HCT116 (cell line): ENCODE measurements at regions not wholly inside any gene's neighbourhood (a gene's known extent, or its start where the extent isn't known, plus 50 kb on each side); places are given as distances from the start of the nearest gene placed in this dataset.

Experiments
- ATAC-seq: fragments of 200-7000 bp; cut with Tn5 transposase; 2 replicates; pipeline ENCODE4 v1.9.1; 2020; ENCODE audit warnings: mild to moderate bottlenecking, moderate library complexity
- BruUV-seq: library from RNA; stranded (reverse); fragments of 400-500 nt; replicated peaks from 2 replicates; lab custom pipeline; 2021; lab: Mats Ljungman, UMichigan
- CTCF ChIA-PET: fragments of 300-600 bp; sonication (Branson Sonifier 250); formaldehyde crosslinking; loops from one replicate; lab custom pipeline; 2021; ENCODE audit warnings: antibody characterized with exemption; lab: Charles Lee
- POLR2A ChIA-PET: fragments of 300-600, 350-600 bp; sonication (Branson Sonifier 250); formaldehyde crosslinking; loops from one replicate; lab custom pipeline; 2021; ENCODE audit warnings: antibody characterized with exemption; lab: Charles Lee
- RAD21 ChIA-PET, 2 experiments: fragments of 300-600 bp; sonication (Branson Sonifier 250); formaldehyde crosslinking; loops; one replicate each; lab custom pipeline; 2023; ENCODE audit warnings: low total read pairs in 2 of 2; ENCODE audit not compliant: uncharacterized antibody in 2 of 2, unreplicated experiment in 2 of 2, low non-redundant PET in 1 of 2; lab: Charles Lee
- DNase-seq: peaks from one replicate; pipeline ENCODE4 v3.0.0-alpha.2; 2010; ENCODE audit warnings: low read depth, low spot score
- H2AFZ ChIP-seq: fragments of 200-600 bp; shearing (Covaris generic), sonication (generic); 2 replicates; pipeline ENCODE4 v1.6.1; 2017; ENCODE audit warnings: low read depth, mixed run types, mixed read lengths, antibody characterized with exemption, low read length; ENCODE audit not compliant: poor library complexity, severe bottlenecking
- H3K27ac ChIP-seq: 2 replicates; pipeline ENCODE4 v1.5.1; 2012; ENCODE audit warnings: low read depth, low read length
- H3K27me3 ChIP-seq: fragments of 200-600 bp; sonication (generic); 2 replicates; pipeline ENCODE4 v1.6.1; 2016; ENCODE audit warnings: mixed run types, low read length, mixed read lengths; ENCODE audit not compliant: insufficient read depth
- H3K36me3 ChIP-seq, 2 experiments: fragments of 200-500 bp in 1 of 2; fragments of 200-600 bp in 1 of 2; sonication (Bioruptor generic) in 1 of 2; sonication (generic) in 1 of 2; 2 replicates each; pipeline versions ENCODE4 v1.5.1 to v1.6.1; 2014 to 2016; ENCODE audit warnings: low read length in 2 of 2, inconsistent platforms in 1 of 2, mixed read lengths in 1 of 2, mixed run types in 1 of 2; ENCODE audit not compliant: insufficient read depth in 2 of 2, control insufficient read depth in 1 of 2
- H3K4me1 ChIP-seq, 2 experiments: fragments of 200-600 bp in 1 of 2; sonication (generic) in 1 of 2; 2 replicates each; pipeline versions ENCODE4 v1.5.1 to v1.6.1; 2012 to 2017; ENCODE audit warnings: low read length in 2 of 2, inconsistent platforms in 1 of 2, mild to moderate bottlenecking in 1 of 2, mixed read lengths in 1 of 2, mixed run types in 1 of 2, moderate library complexity in 1 of 2; ENCODE audit not compliant: insufficient read depth in 2 of 2, control insufficient read depth in 1 of 2
- H3K4me2 ChIP-seq: fragments of 200-600 bp; sonication (generic); 2 replicates; pipeline ENCODE4 v1.6.1; 2017; ENCODE audit warnings: mixed run types, low read length, mixed read lengths
- H3K4me3 ChIP-seq, 2 experiments: fragments of 200-600 bp in 1 of 2; sonication (generic) in 1 of 2; replicated peaks in 1 of 2; 2 replicates each; pipeline ENCODE4 v1.5.1; 2011 to 2016; ENCODE audit warnings: low read length in 2 of 2, control low read depth in 1 of 2, low read depth in 1 of 2, mild to moderate bottlenecking in 1 of 2, mixed read lengths in 1 of 2, mixed run types in 1 of 2
- H3K79me2 ChIP-seq: fragments of 200-600 bp; sonication (generic); 2 replicates; pipeline ENCODE4 v1.6.1; 2017; ENCODE audit warnings: mild to moderate bottlenecking, mixed run types, low read length, moderate library complexity, mixed read lengths; ENCODE audit not compliant: insufficient read depth
- H3K9ac ChIP-seq: fragments of 200-600 bp; sonication (generic); 2 replicates; pipeline ENCODE4 v1.6.1; 2016; ENCODE audit warnings: low read length, mixed read lengths
- H3K9me2 ChIP-seq: fragments of 200-600 bp; sonication (generic), shearing (Covaris generic); 2 replicates; pipeline ENCODE4 v1.6.1; 2017; ENCODE audit warnings: mixed run types, mild to moderate bottlenecking, moderate library complexity; ENCODE audit not compliant: insufficient read depth
- H3K9me3 ChIP-seq, 2 experiments: fragments of 200-500 bp in 1 of 2; fragments of 200-600 bp in 1 of 2; sonication (Bioruptor generic) in 1 of 2; sonication (generic) in 1 of 2; 2 replicates each; pipeline ENCODE4 v1.6.1; 2014 to 2017; ENCODE audit warnings: low read length in 2 of 2, mixed read lengths in 2 of 2, inconsistent platforms in 1 of 2, low read depth in 1 of 2, mild to moderate bottlenecking in 1 of 2, mixed run types in 1 of 2, moderate library complexity in 1 of 2; ENCODE audit not compliant: control insufficient read depth in 1 of 2, insufficient read depth in 1 of 2
- H4K20me1 ChIP-seq: fragments of 200-600 bp; sonication (generic), shearing (Covaris generic); 2 replicates; pipeline ENCODE4 v1.6.1; 2017; ENCODE audit warnings: mixed run types, mild to moderate bottlenecking, moderate library complexity; ENCODE audit not compliant: insufficient read depth
- SIN3A ChIP-seq: IDR thresholded peaks from 2 replicates; pipeline ENCODE4 v1.6.1; 2012; ENCODE audit warnings: low read depth
- SP1 ChIP-seq: IDR thresholded peaks from 2 replicates; pipeline ENCODE4 v1.6.1; 2012; ENCODE audit warnings: low read depth
- SRF ChIP-seq: IDR thresholded peaks from 2 replicates; pipeline ENCODE4 v1.6.1; 2012; ENCODE audit warnings: low read depth
- ZBTB33 ChIP-seq: IDR thresholded peaks from 2 replicates; pipeline ENCODE4 v1.6.1; 2011; ENCODE audit warnings: mild to moderate bottlenecking, low read length, moderate library complexity; ENCODE audit not compliant: insufficient replicate concordance; ENCODE audit errors: extremely low read depth
- ZFX ChIP-seq: fragments of 450-650 bp; IDR thresholded peaks from 2 replicates; pipeline ENCODE4 v1.6.1; 2017
- intact Hi-C: fragments of 100-400 bp; cut with micrococcal nuclease; formaldehyde crosslinking; loops from 2 replicates; pipeline ENCODE4 v1.10.0; 2022

- Histone ChIP-seq H3K9me2 (no peaks in the 10 kb centered on the region; the same call in 1 of the 2 replicates), H3K36me3 (no peaks in the 10 kb centered on the region), H3K9ac (no peak overlapping the region), H3K79me2 (no peaks in the 10 kb centered on the region), H3K27ac (no peak overlapping the region), H3K4me1 (no peaks in the 10 kb centered on the region), H3K4me3 (no peak overlapping the region), H3K9me3 (no peaks in the 10 kb centered on the region), H3K4me2 (no peak overlapping the region), H3K27me3 (no peaks in the 10 kb centered on the region), H4K20me1 (no peaks in the 10 kb centered on the region), H2AFZ (no peak overlapping the region)
- ATAC-seq (no peak), DNase-seq (no peak)
- intact Hi-C loops, result no loop called here
- POLR2A ChIA-PET, result no interaction called here
- RAD21 ChIA-PET, result no interaction called here
- CTCF ChIA-PET, result no interaction called here
- BruUV-seq, result no TSS peak
- TF ChIP-seq SRF (no peak), SP1 (no peak), ZBTB33 (no peak), SIN3A (no peak)
Measured at GRCh38 chr4:164293743-164294142, 460.2 kb upstream of the SMIM31 start.

GRCh38 chr4:164301430-164301829 is 452.5 kb upstream of the SMIM31 start:
- no peak overlapping the region for H3K27ac ChIP-seq
- H4K20me1 ChIP-seq, result no peaks in the 10 kb centered on the region
- no peak overlapping the region for H3K4me3 ChIP-seq
- no peaks in the 10 kb centered on the region for H3K9me3 ChIP-seq
- no peaks in the 10 kb centered on the region; the same call in 1 of the 2 replicates for H3K9me2 ChIP-seq
- no peak overlapping the region for H2AFZ ChIP-seq
- ChIA-PET CTCF (no interaction called here), POLR2A (no interaction called here), RAD21 (no interaction called here)
- BruUV-seq, result no TSS peak
- no peaks in the 10 kb centered on the region for H3K79me2 ChIP-seq
- no peak for ATAC-seq
- H3K4me2 ChIP-seq, result no peak overlapping the region
- no peaks in the 10 kb centered on the region for H3K27me3 ChIP-seq
- peaks cover 0 to 3% of the 10 kb centered on the region in 2 experiments; a peak in 1 of 4 replicates for H3K4me1 ChIP-seq
- no peak for TF ChIP-seq ZFX
- TF ChIP-seq, all 23 proteins: peak for 0
- Histone ChIP-seq H3K9ac (no peak overlapping the region), H3K36me3 (no peaks in the 10 kb centered on the region)
- DNase-seq, result no peak
- intact Hi-C loops, result no loop called here
